ES-I3 (cell line): ENCODE measurements at regions not wholly inside any gene's neighbourhood (a gene's known extent, or its start where the extent isn't known, plus 50 kb on each side); places are given as distances from the start of the nearest gene placed in this dataset.

Source experiments
- H3K36me3 ChIP-seq: 2 replicates; pipeline ENCODE4 v1.6.1; 2013; ENCODE audit warnings: mild to moderate bottlenecking, low read length, control low read depth, moderate library complexity; ENCODE audit not compliant: insufficient read depth
- H3K4me1 ChIP-seq: 2 replicates; pipeline ENCODE4 v1.6.1; 2013; ENCODE audit warnings: mild to moderate bottlenecking, control low read depth, low read length; ENCODE audit not compliant: insufficient read depth
- H3K9ac ChIP-seq: 2 replicates; pipeline ENCODE4 v1.6.1; 2013; ENCODE audit warnings: low read depth, mild to moderate bottlenecking, low read length, moderate library complexity
- H3K9me3 ChIP-seq: 2 replicates; pipeline ENCODE4 v1.6.1; 2013; ENCODE audit warnings: mild to moderate bottlenecking, low read length, moderate library complexity; ENCODE audit not compliant: control insufficient read depth, insufficient read depth

DNA sequence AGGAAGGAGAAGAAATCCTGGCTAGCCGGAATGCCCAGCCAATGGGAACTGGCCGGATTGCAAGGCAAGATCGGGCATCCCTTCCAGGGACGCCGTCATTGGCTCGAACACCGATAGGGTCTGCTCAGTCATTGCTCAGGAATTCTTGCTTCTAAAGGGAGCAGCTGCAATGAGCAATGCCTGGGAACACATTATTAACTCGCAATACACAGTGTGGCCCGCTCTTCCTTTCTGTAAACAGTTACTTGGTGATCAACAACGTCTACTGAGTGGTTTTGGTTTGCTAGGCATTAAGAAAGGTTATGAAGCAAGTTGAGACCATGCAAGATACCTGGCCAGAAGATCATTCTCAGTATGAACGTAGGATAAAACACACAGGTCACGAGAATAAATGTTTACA, 165.4 kb upstream of the CITED2 start:
- no peaks in the 10 kb centered on the region for H3K36me3 ChIP-seq

DNA sequence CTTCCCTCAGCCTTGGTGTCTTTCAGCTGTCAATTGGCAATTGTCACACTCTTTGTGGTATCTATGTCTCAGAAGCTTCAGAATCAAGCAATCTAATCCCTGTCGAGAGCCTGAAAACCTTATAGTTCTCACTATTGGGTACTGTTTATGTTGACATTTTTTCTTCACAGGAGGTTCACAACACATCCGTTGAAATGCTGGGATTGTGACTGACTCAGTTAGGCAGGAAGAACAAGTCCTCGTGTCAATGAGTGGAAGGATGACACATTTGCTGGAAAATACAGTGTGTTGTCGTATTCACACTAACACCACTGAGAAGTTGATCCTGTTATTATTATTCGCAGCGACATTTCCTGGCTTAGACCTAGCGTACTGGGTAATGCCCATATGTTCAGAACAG, 163.9 kb upstream of the CITED2 start:
- H3K36me3 ChIP-seq: no peaks in the 10 kb centered on the region
- H3K9ac ChIP-seq: no peak overlapping the region
- H3K9me3 ChIP-seq: no peaks in the 10 kb centered on the region
- H3K4me1 ChIP-seq: peaks cover 30% of the 10 kb centered on the region

More for the DNA sequence above, 165.4 kb upstream of the CITED2 start:
- H3K4me1 ChIP-seq: peaks cover 17% of the 10 kb centered on the region
- no peak overlapping the region for H3K9ac ChIP-seq
- H3K9me3 ChIP-seq: no peaks in the 10 kb centered on the region

DNA sequence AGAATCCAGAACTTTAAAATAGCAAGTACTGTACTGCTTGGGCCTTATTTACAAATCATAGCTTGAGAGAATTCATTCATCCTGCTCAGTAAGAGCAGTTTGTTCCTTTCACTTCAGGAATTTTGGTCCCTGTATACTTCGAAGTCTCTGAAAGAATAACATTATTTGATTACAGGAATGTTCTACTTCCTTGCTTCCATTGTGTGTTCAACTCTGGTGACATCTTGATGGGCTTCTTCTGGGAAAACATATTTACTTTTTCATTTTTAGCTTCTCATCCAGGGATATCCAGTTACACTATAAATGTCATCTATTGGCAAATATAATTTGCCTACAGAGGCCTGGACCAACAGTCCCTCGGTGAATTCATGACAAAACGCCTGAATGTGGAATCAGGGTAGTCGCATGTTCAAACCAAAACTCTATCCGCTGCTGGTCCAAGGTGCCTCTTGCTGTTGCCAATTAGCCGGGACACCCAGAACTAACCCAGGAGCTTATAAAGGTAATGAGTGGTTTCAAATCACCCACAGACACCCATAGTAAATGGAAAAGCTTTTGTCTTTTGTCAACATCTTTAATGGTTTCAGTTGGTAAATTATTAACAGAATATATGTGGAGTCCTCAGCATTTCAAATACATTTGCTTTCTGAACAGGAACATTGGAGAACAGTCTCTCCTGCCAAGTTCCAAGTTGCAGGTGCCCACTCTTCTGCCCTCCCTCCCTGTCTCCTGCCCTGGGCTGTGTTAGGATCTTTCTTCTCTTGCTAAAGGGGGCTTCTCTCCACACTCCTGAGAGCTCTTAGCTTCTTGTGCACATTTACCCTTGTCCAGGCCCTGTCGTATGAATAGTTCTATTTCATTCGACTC, 162.5 kb upstream of the CITED2 start:
- H3K4me1 ChIP-seq: peaks cover 31% of the 10 kb centered on the region
- no peaks in the 10 kb centered on the region for H3K9me3 ChIP-seq
- H3K36me3 ChIP-seq: no peaks in the 10 kb centered on the region
- no peak overlapping the region for H3K9ac ChIP-seq

GRCh38 chr6:139534472-139535115, 160.1 kb upstream of the CITED2 start:
- H3K9ac ChIP-seq: no peak overlapping the region
- H3K9me3 ChIP-seq: no peaks in the 10 kb centered on the region

DNA sequence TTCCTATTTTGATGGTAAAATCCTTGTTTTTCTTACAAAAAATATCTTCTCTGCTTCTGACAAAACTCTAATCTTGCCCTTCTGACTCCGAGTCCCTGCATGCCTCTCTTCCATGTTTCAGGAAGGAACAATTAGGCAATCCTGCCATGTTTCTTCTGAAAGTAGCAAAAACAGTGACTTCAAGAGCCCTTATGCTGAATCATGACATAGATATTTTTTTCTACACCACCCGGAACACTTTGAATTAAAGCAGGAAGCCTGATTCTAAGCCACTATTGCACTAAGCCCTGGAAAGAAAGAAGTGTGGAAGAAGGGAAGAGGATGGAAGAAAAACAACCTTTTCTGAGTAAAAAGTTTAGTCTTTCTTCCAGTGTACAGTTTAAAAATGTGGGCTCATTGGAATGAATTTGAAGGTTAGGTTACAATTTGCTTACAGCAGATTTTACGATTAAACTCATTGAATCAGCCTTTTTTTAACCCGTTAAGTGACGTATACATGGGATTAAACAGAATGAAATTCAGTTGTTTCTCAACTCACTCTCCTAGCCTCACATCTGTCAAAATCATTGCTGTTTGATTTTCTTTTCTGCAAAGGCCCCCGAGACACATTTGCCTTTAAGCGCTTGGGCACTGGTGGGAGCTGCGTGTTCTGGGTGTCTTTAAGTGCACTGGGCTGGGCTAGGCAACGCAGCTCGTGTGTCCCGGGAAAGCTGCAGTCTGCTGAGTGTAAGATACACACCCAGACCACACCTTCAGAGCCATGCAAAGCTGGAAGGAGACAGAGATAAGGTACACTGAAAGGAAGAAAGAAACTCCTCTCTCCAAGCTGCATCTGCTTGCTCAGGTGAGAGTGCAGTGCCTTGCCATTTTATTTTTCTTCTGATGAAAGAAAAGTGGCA, 159.4 kb upstream of the CITED2 start:
- Histone ChIP-seq H3K9me3 (no peaks in the 10 kb centered on the region), H3K9ac (no peak overlapping the region)

More at GRCh38 chr6:139534472-139535115, 160.1 kb upstream of the CITED2 start:
- Histone ChIP-seq H3K4me1 (peaks cover 17% of the 10 kb centered on the region), H3K36me3 (no peaks in the 10 kb centered on the region)

GRCh38 chr6:139533171-139533570, 158.7 kb upstream of the CITED2 start:
- Histone ChIP-seq H3K4me1 (peaks cover 14% of the 10 kb centered on the region), H3K36me3 (no peaks in the 10 kb centered on the region), H3K9ac (no peak overlapping the region), H3K9me3 (no peaks in the 10 kb centered on the region)

More for the DNA sequence above, 159.4 kb upstream of the CITED2 start:
- Histone ChIP-seq H3K36me3 (no peaks in the 10 kb centered on the region), H3K4me1 (peaks cover 17% of the 10 kb centered on the region)

- H3K36me3 ChIP-seq: no peaks in the 10 kb centered on the region
- H3K9me3 ChIP-seq: no peaks in the 10 kb centered on the region
- H3K4me1 ChIP-seq: peaks cover 14% of the 10 kb centered on the region
- H3K9ac ChIP-seq: no peak overlapping the region
Observed at GRCh38 chr6:139531148-139532115, 157.0 kb upstream of the CITED2 start.

DNA sequence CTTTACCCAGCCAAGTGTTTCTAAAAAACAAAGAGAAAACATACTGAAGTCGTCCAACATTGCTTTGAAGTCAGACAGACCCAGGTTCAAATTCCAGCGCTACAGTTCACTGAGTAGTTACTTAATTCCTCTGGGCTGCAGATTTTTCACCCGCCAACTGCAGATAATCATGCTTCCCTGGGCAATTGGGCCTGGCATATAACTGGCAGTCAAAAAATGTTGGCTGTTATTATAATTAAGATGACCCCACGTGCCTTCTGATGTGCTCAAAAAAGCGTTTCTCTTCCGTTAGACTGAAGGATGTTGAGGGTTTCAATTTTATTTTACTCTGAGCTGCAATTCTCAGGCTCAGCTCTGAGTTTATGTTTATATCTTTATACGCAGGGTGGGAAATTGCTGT, 156.1 kb upstream of the CITED2 start:
- Histone ChIP-seq H3K36me3 (no peaks in the 10 kb centered on the region), H3K9ac (no peak overlapping the region), H3K4me1 (peaks cover 14% of the 10 kb centered on the region), H3K9me3 (no peaks in the 10 kb centered on the region)

DNA sequence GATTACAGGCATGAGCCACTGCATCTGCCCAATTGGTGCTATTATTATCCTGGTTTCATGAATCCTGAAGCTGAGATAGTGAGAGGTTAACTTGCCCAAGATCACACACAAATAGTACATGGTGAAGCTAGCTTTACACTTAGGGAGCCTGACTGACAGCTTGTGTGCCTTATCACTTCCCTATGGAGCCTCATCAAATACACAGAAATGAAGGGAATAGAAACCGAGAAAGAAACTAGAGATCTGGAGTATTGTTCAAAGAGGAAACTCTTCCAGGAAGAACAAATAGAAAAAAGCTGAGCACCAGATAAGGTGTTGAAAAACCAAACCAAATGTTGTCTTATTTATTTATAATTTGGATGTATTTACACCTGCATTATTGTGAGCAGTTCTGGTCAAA, 155.0 kb upstream of the CITED2 start:
- H3K9me3 ChIP-seq: no peaks in the 10 kb centered on the region
- H3K36me3 ChIP-seq: no peaks in the 10 kb centered on the region
- H3K4me1 ChIP-seq: peaks cover 11% of the 10 kb centered on the region
- H3K9ac ChIP-seq: no peak overlapping the region

GRCh38 chr6:139528471-139528870, 154.0 kb upstream of the CITED2 start:
- H3K9ac ChIP-seq: no peak overlapping the region
- H3K36me3 ChIP-seq: no peaks in the 10 kb centered on the region
- H3K9me3 ChIP-seq: no peaks in the 10 kb centered on the region
- peaks cover 2% of the 10 kb centered on the region for H3K4me1 ChIP-seq

DNA sequence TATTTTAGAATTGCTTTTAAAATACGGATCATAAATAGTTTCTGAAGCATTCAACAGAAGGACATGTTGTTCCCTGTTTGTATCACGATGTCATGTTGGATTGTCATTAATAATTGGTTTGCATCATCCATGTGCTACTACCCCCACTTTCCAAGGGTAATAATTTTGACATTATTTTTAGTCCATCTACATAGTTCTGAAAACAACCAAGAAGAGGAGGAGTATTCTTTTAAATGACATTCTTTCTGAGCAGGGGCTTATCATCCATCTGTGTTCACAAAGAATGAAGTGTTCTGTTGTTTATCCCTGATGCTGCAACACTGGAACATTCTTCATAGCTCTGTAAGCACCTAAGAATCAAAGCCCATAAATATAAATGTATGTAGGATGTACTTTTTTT, 151.0 kb upstream of the CITED2 start:
- Histone ChIP-seq H3K4me1 (no peaks in the 10 kb centered on the region), H3K9me3 (no peaks in the 10 kb centered on the region), H3K36me3 (no peaks in the 10 kb centered on the region), H3K9ac (no peak overlapping the region)

GRCh38 chr6:139523986-139524385, 149.5 kb upstream of the CITED2 start:
- Histone ChIP-seq H3K9me3 (no peaks in the 10 kb centered on the region), H3K4me1 (no peaks in the 10 kb centered on the region), H3K36me3 (no peaks in the 10 kb centered on the region), H3K9ac (no peak overlapping the region)

DNA sequence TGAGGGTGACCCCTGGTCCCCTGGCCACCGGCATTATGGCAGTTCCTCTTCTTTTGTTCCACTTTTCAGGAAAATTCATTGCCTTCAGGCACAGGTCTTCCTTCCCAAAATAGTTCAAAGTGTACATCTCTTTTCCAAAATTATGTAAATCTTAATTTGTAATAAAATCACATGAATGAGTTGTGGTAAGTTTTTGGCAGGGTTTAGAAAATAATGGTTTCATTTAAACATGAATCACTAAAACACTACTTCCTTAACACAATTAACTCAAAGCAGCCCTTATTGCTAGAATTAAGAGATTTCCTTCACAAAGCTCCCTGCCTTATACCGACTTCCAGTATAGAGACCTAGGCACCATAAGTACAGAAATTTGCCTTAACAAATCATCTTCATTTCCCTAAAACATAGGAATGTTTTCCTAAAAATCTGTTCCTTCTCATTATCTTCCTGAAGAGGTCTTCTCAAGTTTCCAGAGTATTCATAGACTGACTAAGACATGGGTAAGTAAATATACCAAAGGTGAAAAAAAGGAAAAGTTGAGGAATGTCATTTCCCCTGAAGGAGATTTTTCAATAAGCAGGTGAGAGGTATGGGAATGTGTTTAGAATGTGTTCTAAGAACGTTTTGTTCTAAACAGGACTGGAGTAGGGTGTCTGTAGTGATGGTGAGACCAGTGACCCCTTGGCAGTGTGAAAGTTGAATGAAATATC, 148.2 kb upstream of the CITED2 start:
- H3K36me3 ChIP-seq: no peaks in the 10 kb centered on the region
- H3K4me1 ChIP-seq: no peaks in the 10 kb centered on the region
- no peaks in the 10 kb centered on the region for H3K9me3 ChIP-seq
- no peak overlapping the region for H3K9ac ChIP-seq
